GM23338 (cell line): ENCODE measurements at regions not wholly inside any gene's neighbourhood (a gene's known extent, or its start where the extent isn't known, plus 50 kb on each side); places are given as distances from the start of the nearest gene placed in this dataset.

ENCODE experiments used
- ATAC-seq: fragments of 200-7000 bp; cut with Tn5 transposase; 3 replicates; pipeline ENCODE4 v1.9.1; 2020
- DNase-seq: peaks from one replicate; pipeline ENCODE4 v3.0.0-alpha.2; 2015; ENCODE audit warnings: low spot score
- H2AFZ ChIP-seq: fragments of 200-600 bp; sonication (generic); 2 replicates; pipeline ENCODE4 v1.8.0; 2016; ENCODE audit warnings: antibody characterized with exemption, mild to moderate bottlenecking, moderate library complexity
- H3F3A ChIP-seq: fragments of 200-600 bp; sonication (generic); replicated peaks from 2 replicates; pipeline ENCODE4 v1.8.0; 2017; ENCODE audit warnings: antibody characterized with exemption, mixed run types, low read depth
- H3K27ac ChIP-seq: fragments of 200-600 bp; sonication (generic); 2 replicates; pipeline ENCODE4 v1.6.1; 2016; ENCODE audit warnings: low read depth
- H3K27me3 ChIP-seq: fragments of 200-600 bp; sonication (generic); 2 replicates; pipeline ENCODE4 v1.8.0; 2016; ENCODE audit warnings: mild to moderate bottlenecking, mixed run types, moderate library complexity; ENCODE audit not compliant: insufficient read depth
- H3K36me3 ChIP-seq: fragments of 200-600 bp; sonication (generic); 2 replicates; pipeline ENCODE4 v1.8.0; 2016; ENCODE audit warnings: mild to moderate bottlenecking; ENCODE audit not compliant: insufficient read depth
- H3K4me1 ChIP-seq: fragments of 200-600 bp; sonication (generic); 2 replicates; pipeline ENCODE4 v1.8.0; 2016; ENCODE audit warnings: mild to moderate bottlenecking, moderate library complexity; ENCODE audit not compliant: insufficient read depth
- H3K4me2 ChIP-seq: fragments of 200-600 bp; sonication (generic); 2 replicates; pipeline ENCODE4 v1.7.1; 2017; ENCODE audit warnings: mixed run types
- H3K4me3 ChIP-seq: fragments of 200-600 bp; sonication (generic); 2 replicates; pipeline ENCODE4 v1.6.1; 2016; ENCODE audit warnings: mixed run types
- H3K79me2 ChIP-seq: fragments of 200-600 bp; sonication (generic); replicated peaks from 2 replicates; pipeline ENCODE4 v1.8.0; 2017; ENCODE audit warnings: mild to moderate bottlenecking; ENCODE audit not compliant: insufficient read depth
- H3K9me2 ChIP-seq: fragments of 200-600 bp; sonication (generic); 2 replicates; pipeline ENCODE4 v1.8.0; 2017; ENCODE audit not compliant: insufficient read depth
- H4K20me1 ChIP-seq: fragments of 200-600 bp; sonication (generic); replicated peaks from 2 replicates; pipeline ENCODE4 v1.8.0; 2017; ENCODE audit warnings: mild to moderate bottlenecking; ENCODE audit not compliant: insufficient read depth
- H3K27ac Mint-ChIP-seq: 2 replicates; pipeline ENCODE4 v1.8.0; 2020; ENCODE audit warnings: inconsistent platforms, mild to moderate bottlenecking, moderate library complexity, mixed read lengths
- H3K27me3 Mint-ChIP-seq: 3 replicates; pipeline ENCODE4 v1.8.0; 2022; ENCODE audit warnings: low read depth, mild to moderate bottlenecking, moderate library complexity, mixed read lengths, inconsistent platforms; ENCODE audit not compliant: insufficient read depth, poor library complexity
- H3K36me3 Mint-ChIP-seq: 3 replicates; pipeline ENCODE4 v1.8.0; 2021; ENCODE audit warnings: low read depth, mild to moderate bottlenecking, inconsistent platforms, moderate library complexity, mixed read lengths
- H3K4me1 Mint-ChIP-seq: 3 replicates; pipeline ENCODE4 v1.8.0; 2020; ENCODE audit warnings: mild to moderate bottlenecking, inconsistent platforms, mixed read lengths
- H3K4me3 Mint-ChIP-seq: 3 replicates; pipeline ENCODE4 v1.8.0; 2021; ENCODE audit warnings: moderate library complexity, mild to moderate bottlenecking, inconsistent platforms, mixed read lengths
- H3K9me3 Mint-ChIP-seq: 3 replicates; pipeline ENCODE4 v1.8.0; 2020; ENCODE audit warnings: moderate library complexity, mild to moderate bottlenecking, inconsistent platforms, mixed read lengths
- REST ChIP-seq: IDR thresholded peaks from one replicate; pipeline ENCODE4 v1.6.1; 2018; ENCODE audit warnings: antibody characterized with exemption; ENCODE audit not compliant: unreplicated experiment
- ZNF462 ChIP-seq: fragments of 250-450 bp; sonication (Bioruptor Pico); IDR thresholded peaks from 2 replicates; pipeline ENCODE4 v1.5.0; 2020; ENCODE audit warnings: mild to moderate bottlenecking, moderate library complexity

GRCh38 chr2:180846756-180847472, 133.5 kb upstream of the UBE2E3 start:
- Histone ChIP-seq H3K79me2 (no peaks in the 10 kb centered on the region), H3K27me3 (no peaks in the 10 kb centered on the region), H3K9me2 (no peaks in the 10 kb centered on the region), H3K36me3 (no peaks in the 10 kb centered on the region), H3K4me1 (peaks cover 7% of the 10 kb centered on the region; the same call in 1 of the 2 replicates), H2AFZ (no peak overlapping the region), H3K27ac (no peak overlapping the region), H3K4me3 (no peak overlapping the region), H3K4me2 (no peak overlapping the region), H3F3A (no peaks in the 10 kb centered on the region), H4K20me1 (no peaks in the 10 kb centered on the region)
- no peak for DNase-seq
- no peak for ATAC-seq
- H3K36me3 Mint-ChIP-seq: no peaks in the 10 kb centered on the region
- H3K4me1 Mint-ChIP-seq: peaks cover 4% of the 10 kb centered on the region
- TF ChIP-seq ZNF462 (CRISPR knock-in tag): no peak
- no peaks in the 10 kb centered on the region for H3K27me3 Mint-ChIP-seq
- no peak overlapping the region for H3K4me3 Mint-ChIP-seq
- no peak overlapping the region for H3K27ac Mint-ChIP-seq
- H3K9me3 Mint-ChIP-seq: no peaks in the 10 kb centered on the region

- Histone ChIP-seq H3K27me3 (no peaks in the 10 kb centered on the region), H3K4me3 (no peak overlapping the region), H3K9me2 (no peaks in the 10 kb centered on the region), H3K27ac (no peak overlapping the region), H4K20me1 (no peaks in the 10 kb centered on the region), H3K4me1 (no peaks in the 10 kb centered on the region), H2AFZ (no peak overlapping the region; the same call in 1 of the 2 replicates), H3K4me2 (no peak overlapping the region), H3F3A (no peaks in the 10 kb centered on the region), H3K36me3 (no peaks in the 10 kb centered on the region), H3K79me2 (no peaks in the 10 kb centered on the region)
- ATAC-seq: no peak
- Mint-ChIP-seq H3K27me3 (no peaks in the 10 kb centered on the region), H3K27ac (no peak overlapping the region), H3K4me1 (no peaks in the 10 kb centered on the region; the same call in 2 of the 3 replicates), H3K36me3 (no peaks in the 10 kb centered on the region), H3K9me3 (no peaks in the 10 kb centered on the region), H3K4me3 (no peak overlapping the region)
- no peak for TF ChIP-seq REST
- no peak for DNase-seq
Measured at GRCh38 chr2:180842461-180842860, 137.9 kb upstream of the UBE2E3 start.
